ENCODE measurements at regions not wholly inside any gene's neighbourhood (a gene's known extent, or its start where the extent isn't known, plus 50 kb on each side); places are given as distances from the start of the nearest gene placed in this dataset.
A peak's percentile ranks its signal among the peaks of the same experiment; 100 is the strongest.

DNA sequence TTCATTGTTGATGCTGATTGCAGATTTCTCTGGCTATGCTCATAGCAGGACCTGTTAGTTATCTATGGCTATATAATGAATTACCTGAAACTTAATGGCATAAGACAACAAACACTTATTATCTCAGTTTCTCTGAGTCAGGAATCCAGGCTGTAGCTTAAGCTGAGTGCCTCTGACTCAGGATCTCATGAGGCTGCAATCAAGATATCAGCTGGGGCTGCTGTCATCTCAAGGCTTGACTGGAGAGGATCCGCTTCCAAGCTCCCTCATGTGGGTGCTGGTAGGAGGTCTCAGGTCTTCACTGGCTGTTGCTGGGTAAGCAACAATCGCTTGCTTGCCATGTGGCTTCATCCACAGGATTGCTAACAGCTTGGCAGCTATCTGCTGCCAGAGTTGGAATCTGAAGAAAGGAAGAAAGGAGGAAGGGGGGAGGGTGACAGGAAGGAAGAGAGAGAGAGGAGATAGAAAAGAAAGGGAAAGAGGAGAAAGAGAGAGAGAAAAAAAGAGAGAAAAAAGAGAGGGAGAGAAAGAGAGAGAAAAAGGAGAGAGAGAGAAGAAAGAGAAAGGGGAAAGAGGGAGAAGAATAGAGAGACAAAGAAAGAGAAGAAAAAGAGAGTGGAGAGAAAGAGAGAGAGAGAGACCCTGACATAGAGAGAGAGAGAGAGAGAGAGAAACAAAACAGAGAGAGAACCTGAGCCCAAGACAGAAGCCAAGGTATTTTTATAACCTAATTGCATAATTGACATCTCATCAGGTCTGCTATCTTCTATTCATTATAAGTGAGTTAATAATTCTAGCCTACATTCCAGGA is 579.0 kb upstream of the BTBD3 start:
- no peak for DNase-seq (ENCODE audit: low spot score)

- DNase-seq (ENCODE audit: low spot score) = no peak
Measured at GRCh38 chr20:11344939-11345338, 572.8 kb upstream of the BTBD3 start.

GRCh38 chr20:11347738-11348137 is 570.0 kb upstream of the BTBD3 start:
- no peak for DNase-seq (ENCODE audit: low spot score)

- peak; percentile 34 for DNase-seq (ENCODE audit: low spot score)
Measured at GRCh38 chr20:11350126-11351005, 567.3 kb upstream of the BTBD3 start.

DNA sequence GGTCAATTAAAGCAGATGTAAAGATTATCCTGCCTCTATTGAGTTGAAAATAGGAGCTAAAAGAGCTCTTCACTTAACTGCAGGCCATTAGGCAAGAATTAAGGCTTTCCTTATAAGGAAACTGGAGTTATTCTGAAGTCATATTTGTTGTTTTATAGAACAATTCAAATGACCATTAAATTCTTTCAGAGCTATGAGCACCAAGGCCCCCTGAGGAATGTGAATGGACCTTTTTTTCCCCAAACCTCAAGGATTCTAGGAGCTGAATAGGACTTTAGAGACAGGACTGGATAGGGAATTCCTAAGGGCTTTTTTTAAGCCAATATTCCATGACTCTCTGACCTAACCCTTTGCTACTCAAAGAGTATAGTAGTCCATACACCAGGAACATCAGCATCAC is 565.7 kb upstream of the BTBD3 start:
- no peak for DNase-seq (ENCODE audit: low spot score)

- no peak for DNase-seq (ENCODE audit: low spot score)
Measured at GRCh38 chr20:11354846-11355245, 562.8 kb upstream of the BTBD3 start.

- no peak for DNase-seq (ENCODE audit: low spot score)
Measured at GRCh38 chr20:11355345-11355744, 562.3 kb upstream of the BTBD3 start.

DNA sequence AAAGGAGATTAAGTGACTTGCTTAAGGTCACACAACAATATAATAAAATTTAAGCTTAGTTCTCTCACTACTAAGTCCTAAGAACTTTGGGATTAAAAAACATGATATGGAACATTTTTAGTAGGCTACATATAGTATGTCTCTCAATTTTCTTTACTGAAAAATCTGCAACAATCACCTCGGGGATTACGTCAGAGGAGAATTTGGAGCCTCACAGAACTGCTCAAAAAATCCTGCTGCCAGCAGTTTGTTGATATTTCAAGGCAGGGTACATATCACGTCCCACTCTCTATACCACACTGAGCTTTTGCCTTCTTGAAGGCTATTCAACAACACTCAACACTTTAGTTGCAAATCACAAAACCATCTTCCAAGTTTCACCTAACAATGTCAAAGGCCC is 561.6 kb upstream of the BTBD3 start:
- DNase-seq (ENCODE audit: low spot score) = no peak

DNA sequence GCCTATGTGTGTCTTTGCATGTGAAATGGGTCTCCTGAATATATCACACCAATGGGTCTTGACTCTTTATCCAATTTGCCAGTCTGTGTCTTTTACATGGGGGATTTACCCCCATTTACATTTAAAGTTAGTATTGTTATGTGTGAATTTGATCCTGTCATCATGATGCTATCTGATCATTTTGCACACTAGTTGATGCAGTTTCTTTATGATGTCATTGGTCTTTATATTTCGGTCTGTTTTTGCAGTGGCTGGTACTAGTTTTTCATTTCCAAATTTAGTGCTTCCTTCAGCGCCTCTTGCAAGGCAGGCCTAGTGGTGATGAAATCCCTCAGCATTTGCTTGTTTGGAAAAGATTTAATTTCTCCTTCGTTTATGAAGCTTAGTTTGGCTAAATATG is 555.2 kb upstream of the BTBD3 start:
- no peak for DNase-seq (ENCODE audit: low spot score)

DNA sequence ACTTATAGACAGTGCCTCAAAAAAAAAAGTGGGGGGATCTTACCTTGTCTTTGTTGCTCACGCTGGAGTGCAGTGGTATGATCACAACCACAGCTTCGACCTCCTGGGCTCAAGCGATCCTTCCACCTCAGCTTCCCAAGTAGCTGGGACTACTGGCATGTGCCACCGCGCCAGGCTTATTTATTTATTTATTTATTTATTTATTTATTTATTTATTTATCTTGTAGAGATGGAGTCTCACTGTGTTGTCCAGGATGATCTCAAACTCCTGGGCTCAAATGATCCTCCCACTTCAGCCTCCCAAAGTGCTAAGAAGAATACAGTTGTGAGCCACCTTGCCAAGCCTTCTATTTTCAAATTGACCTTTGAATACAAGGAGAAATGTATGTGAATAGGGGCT is 553.0 kb upstream of the BTBD3 start:
- DNase-seq (ENCODE audit: low spot score) = no peak

DNA sequence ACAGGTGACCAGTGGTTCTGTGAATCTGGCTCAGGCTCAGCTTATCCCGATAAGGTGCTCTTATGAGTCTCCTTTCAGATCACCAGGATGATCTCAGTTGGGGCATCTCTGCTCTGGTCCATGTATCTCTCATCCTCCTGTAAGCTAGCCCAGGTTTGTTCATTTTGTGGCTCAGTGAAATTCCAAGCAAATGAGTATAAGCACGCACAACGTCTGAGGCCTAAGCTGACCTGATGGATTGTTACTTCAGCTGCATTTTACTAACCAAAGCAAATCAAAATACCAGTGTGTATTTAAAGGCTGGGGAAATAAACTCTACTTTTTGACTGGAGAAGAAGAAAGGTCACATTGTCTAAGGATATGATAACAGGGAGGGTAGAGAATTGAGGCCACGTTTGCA is 551.0 kb upstream of the BTBD3 start:
- DNase-seq (ENCODE audit: low spot score) = no peak

- no peak for DNase-seq (ENCODE audit: low spot score)
Measured at GRCh38 chr20:11368499-11368898, 549.2 kb upstream of the BTBD3 start.

GRCh38 chr20:11368965-11369711 is 548.6 kb upstream of the BTBD3 start:
- no peak for DNase-seq (ENCODE audit: low spot score)

- DNase-seq (ENCODE audit: low spot score) = no peak
Measured at GRCh38 chr20:11371831-11372230, 545.9 kb upstream of the BTBD3 start.

GRCh38 chr20:11372876-11373790 is 544.6 kb upstream of the BTBD3 start:
- DNase-seq (ENCODE audit: low spot score) = peak; percentile 32

GRCh38 chr20:11375335-11375734 is 542.4 kb upstream of the BTBD3 start:
- no peak for DNase-seq (ENCODE audit: low spot score)

- no peak for DNase-seq (ENCODE audit: low spot score)
Measured at GRCh38 chr20:11375966-11376365, 541.7 kb upstream of the BTBD3 start.

DNA sequence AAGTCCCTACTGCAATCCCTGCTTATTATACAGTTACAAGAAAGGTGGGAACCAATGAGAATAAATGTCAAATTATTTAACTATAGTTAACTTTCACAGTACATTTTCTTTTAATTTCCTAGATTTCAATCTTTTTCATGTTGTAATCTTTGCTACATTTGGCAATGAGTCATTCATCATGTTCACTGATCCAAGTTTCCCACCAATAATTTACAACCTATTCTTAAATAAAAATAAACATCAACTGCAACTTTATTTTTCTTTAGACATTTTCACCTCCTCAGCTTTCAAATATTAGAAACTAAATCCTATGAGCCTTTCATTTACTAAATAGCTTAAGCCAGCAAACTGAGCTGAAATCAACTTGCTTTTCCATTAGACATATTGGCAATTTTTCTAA is 541.3 kb upstream of the BTBD3 start:
- no peak for DNase-seq (ENCODE audit: low spot score)

GRCh38 chr20:11376998-11377397 is 540.7 kb upstream of the BTBD3 start:
- DNase-seq (ENCODE audit: low spot score) = no peak

GRCh38 chr20:11377761-11378160 is 539.9 kb upstream of the BTBD3 start:
- DNase-seq (ENCODE audit: low spot score) = no peak

GRCh38 chr20:11378252-11378651 is 539.4 kb upstream of the BTBD3 start:
- no peak for DNase-seq (ENCODE audit: low spot score)
